ENCODE measurements at regions not wholly inside any gene's neighbourhood (a gene's known extent, or its start where the extent isn't known, plus 50 kb on each side); places are given as distances from the start of the nearest gene placed in this dataset.

DNA sequence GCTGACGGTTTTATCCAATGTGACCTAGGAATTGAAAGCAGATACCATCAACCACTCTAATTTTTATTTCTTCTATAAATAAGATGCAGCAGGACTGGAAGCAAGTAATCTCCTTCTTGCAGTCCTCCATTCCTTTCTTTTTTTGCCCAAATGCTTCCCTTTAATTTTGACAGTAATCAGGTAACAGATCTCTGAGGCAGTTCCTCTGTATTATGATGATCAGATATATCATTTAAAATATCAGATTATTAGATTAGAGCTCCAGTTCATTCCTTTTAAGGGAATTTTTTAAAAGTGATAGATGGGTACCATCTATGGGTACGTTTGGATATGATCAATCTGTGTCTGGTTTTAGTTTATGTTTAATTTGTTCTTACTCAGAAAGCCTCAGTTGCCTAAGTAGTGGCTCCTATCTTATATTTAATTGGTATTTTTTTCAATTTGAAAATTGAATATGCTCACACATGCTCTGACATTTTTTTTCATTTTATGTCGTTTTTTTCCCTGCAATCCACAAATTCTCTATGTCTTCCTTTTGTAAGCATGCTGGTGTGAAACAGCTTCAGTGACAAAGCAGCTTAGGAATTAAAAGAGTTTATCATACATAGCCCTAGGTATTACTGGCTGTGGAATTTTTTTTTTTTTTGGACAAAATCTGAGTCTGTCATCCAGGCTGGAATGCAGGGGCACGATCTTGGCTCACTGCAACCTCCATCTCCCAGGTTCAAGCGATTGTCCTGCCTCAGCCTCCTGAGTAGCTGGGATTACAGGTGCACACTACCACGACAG is 73.7 kb upstream of the ANK2 start:
- H3K36me3 Mint-ChIP-seq (ENCODE audit: insufficient read depth, unreplicated experiment), result no peaks in the 10 kb centered on the region
- DNase-seq, result no peak
- CTCF ChIA-PET, result no interaction called here
- intact Hi-C loops (cut with micrococcal nuclease; ENCODE audit: unreplicated experiment), result no loop called here
- TF ChIP-seq, protein P1, sequence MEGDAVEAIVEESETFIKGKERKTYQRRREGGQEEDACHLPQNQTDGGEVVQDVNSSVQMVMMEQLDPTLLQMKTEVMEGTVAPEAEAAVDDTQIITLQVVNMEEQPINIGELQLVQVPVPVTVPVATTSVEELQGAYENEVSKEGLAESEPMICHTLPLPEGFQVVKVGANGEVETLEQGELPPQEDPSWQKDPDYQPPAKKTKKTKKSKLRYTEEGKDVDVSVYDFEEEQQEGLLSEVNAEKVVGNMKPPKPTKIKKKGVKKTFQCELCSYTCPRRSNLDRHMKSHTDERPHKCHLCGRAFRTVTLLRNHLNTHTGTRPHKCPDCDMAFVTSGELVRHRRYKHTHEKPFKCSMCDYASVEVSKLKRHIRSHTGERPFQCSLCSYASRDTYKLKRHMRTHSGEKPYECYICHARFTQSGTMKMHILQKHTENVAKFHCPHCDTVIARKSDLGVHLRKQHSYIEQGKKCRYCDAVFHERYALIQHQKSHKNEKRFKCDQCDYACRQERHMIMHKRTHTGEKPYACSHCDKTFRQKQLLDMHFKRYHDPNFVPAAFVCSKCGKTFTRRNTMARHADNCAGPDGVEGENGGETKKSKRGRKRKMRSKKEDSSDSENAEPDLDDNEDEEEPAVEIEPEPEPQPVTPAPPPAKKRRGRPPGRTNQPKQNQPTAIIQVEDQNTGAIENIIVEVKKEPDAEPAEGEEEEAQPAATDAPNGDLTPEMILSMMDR (IDR thresholded peaks at IDR 0.05; ENCODE audit: unreplicated experiment), result no peak
- peaks cover 4% of the 10 kb centered on the region for H3K27me3 Mint-ChIP-seq (ENCODE audit: unreplicated experiment)
- no TSS peak for BruUV-seq (replicated peaks)
- no peak overlapping the region for H3K27ac Mint-ChIP-seq (ENCODE audit: unreplicated experiment)
- H3K4me3 Mint-ChIP-seq (ENCODE audit: low read depth, unreplicated experiment), result no peak overlapping the region
- H3K4me1 Mint-ChIP-seq (ENCODE audit: low read depth, unreplicated experiment), result no peaks in the 10 kb centered on the region
- H3K9me3 Mint-ChIP-seq (ENCODE audit: low read depth, unreplicated experiment), result no peaks in the 10 kb centered on the region

DNA sequence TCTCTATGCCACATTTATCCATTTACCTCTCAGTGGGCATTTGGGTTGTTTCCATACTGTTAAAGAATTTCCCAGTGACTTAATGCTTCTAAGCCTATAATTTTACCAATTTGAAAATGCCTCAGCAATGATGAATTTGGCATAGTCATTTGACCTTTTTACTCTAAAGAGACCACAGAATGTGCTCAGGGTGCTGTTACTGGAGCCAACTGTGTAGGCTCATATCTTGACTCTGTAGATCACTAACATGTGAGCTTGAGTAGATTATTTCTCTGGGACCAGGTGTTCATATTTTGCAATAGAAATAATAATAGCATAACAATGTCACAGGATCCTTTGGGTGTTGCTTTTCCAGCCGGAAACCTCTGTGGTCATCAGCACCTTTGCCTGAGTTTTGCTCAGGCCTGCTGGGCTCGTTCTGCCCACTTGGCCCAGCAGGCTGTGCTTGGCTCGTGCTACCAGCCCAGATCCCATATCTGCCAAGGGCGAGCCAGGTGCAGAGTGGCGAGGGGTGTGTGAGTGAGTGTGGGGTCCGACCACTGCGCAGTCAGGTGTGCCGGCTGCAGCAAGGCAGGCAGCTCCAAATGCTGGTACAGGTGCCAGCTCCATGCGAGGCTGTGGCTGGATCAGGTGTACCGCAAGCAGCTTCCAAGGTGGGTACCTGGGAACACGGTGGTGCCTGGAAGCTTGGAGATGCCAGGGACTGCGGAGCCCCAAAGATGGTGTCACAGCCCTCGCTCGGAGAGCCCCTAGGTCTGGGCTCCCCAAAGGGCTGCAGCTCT is 70.6 kb upstream of the ANK2 start:
- H3K9me3 Mint-ChIP-seq (ENCODE audit: low read depth, unreplicated experiment), result no peaks in the 10 kb centered on the region
- TF ChIP-seq, protein P1 (IDR thresholded peaks at IDR 0.05; ENCODE audit: unreplicated experiment), result no peak

DNA sequence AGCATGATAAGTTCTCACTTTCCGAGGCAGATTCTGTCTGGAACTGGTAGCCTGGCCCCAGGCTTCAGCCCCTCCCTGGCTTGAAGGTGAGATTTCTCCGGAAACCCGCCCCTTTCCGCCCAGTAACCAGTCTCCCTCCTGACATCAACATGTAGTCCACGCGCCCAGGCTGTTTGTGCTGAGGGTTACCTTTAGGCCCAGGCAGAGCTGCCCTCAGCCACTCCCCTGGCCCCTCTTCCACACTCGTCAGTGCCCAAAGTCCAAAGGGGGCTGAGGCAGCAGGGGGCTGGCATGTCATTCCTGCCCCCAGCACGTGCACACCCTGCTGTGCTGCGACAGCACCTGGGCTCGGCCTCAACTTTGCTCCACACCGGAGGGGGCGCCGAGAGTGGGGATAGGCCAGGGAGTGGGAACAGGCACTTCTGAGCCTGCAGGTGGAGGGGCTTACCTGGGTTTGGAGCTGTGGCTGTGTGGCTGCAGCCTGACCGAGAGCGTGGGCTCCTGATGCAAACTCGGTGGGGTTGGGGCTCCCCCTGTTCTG is 69.5 kb upstream of the ANK2 start:
- TF ChIP-seq, protein P1 (IDR thresholded peaks at IDR 0.05; ENCODE audit: unreplicated experiment), result no peak
- no peak overlapping the region for H3K27ac Mint-ChIP-seq (ENCODE audit: unreplicated experiment)
- CTCF ChIA-PET, result no interaction called here
- peaks cover 15% of the 10 kb centered on the region for H3K27me3 Mint-ChIP-seq (ENCODE audit: unreplicated experiment)
- no peaks in the 10 kb centered on the region for H3K4me1 Mint-ChIP-seq (ENCODE audit: low read depth, unreplicated experiment)
- DNase-seq, result no peak
- no peak overlapping the region for H3K4me3 Mint-ChIP-seq (ENCODE audit: low read depth, unreplicated experiment)
- intact Hi-C loops (cut with micrococcal nuclease; ENCODE audit: unreplicated experiment), result no loop called here
- no peaks in the 10 kb centered on the region for H3K36me3 Mint-ChIP-seq (ENCODE audit: insufficient read depth, unreplicated experiment)
- no TSS peak for BruUV-seq (replicated peaks)
- no peaks in the 10 kb centered on the region for H3K9me3 Mint-ChIP-seq (ENCODE audit: low read depth, unreplicated experiment)

More for the DNA sequence above, 70.6 kb upstream of the ANK2 start:
- no peaks in the 10 kb centered on the region for H3K4me1 Mint-ChIP-seq (ENCODE audit: low read depth, unreplicated experiment)
- CTCF ChIA-PET, result no interaction called here
- H3K4me3 Mint-ChIP-seq (ENCODE audit: low read depth, unreplicated experiment), result no peak overlapping the region
- DNase-seq, result no peak
- H3K27me3 Mint-ChIP-seq (ENCODE audit: unreplicated experiment), result peaks cover 15% of the 10 kb centered on the region
- no TSS peak for BruUV-seq (replicated peaks)
- no peaks in the 10 kb centered on the region for H3K36me3 Mint-ChIP-seq (ENCODE audit: insufficient read depth, unreplicated experiment)
- no peak overlapping the region for H3K27ac Mint-ChIP-seq (ENCODE audit: unreplicated experiment)
- intact Hi-C loops (cut with micrococcal nuclease; ENCODE audit: unreplicated experiment), result no loop called here

DNA sequence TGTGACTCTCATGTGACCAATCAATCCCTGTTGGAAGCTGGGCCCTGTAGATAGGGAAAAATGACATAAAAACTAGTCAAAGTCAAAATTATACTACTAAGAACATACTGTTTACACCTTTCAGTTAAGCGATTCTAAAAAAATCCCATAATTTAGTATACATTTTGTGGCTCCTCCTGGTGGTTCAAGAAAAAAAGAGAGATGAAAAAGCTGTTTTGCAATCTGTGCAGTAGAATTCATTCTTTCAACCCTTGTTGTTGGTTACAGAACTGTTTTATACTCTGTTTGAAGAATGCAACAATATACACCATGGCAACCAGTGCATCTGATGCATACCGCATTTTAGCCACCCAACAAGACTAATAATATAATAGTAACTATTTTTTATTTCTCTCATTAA is 66.8 kb upstream of the ANK2 start:
- H3K27me3 Mint-ChIP-seq (ENCODE audit: unreplicated experiment), result peaks cover 15% of the 10 kb centered on the region
- no peak overlapping the region for H3K4me3 Mint-ChIP-seq (ENCODE audit: low read depth, unreplicated experiment)
- CTCF ChIA-PET, result no interaction called here
- no peaks in the 10 kb centered on the region for H3K4me1 Mint-ChIP-seq (ENCODE audit: low read depth, unreplicated experiment)
- H3K9me3 Mint-ChIP-seq (ENCODE audit: low read depth, unreplicated experiment), result no peaks in the 10 kb centered on the region
- TF ChIP-seq, protein P1 (IDR thresholded peaks at IDR 0.05; ENCODE audit: unreplicated experiment), result no peak
- intact Hi-C loops (cut with micrococcal nuclease; ENCODE audit: unreplicated experiment), result no loop called here
- no TSS peak for BruUV-seq (replicated peaks)
- H3K36me3 Mint-ChIP-seq (ENCODE audit: insufficient read depth, unreplicated experiment), result no peaks in the 10 kb centered on the region
- H3K27ac Mint-ChIP-seq (ENCODE audit: unreplicated experiment), result no peak overlapping the region
- DNase-seq, result no peak
